GM19372 (cell line): ENCODE measurements at regions not wholly inside any gene's neighbourhood (a gene's known extent, or its start where the extent isn't known, plus 50 kb on each side); places are given as distances from the start of the nearest gene placed in this dataset.
"Not testable (repeated sequence)": the region's sequence is repeated elsewhere in the genome, so short reads cannot be mapped to it uniquely, and the experiment has no call there.

Source experiments
- ATAC-seq: cut with Tn5 transposase; IDR thresholded peaks from one replicate; pipeline ENCODE4 v1.9.1; 2021; ENCODE audit warnings: mild to moderate bottlenecking, low read depth, moderate library complexity; ENCODE audit not compliant: unreplicated experiment

DNA sequence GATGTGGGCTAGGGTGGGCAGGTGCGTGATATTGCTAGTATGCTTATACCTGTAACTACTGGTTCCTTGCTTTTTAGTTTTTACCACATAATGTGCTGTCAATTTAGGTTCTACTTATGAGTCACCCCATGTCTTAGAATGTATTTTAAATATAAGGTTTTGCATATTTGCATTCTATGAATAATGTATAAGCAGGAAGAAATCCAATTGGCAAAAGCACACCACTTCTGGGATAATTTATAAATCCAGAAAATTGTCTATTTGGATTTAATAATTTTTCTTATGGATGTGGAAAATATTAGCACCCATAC, 421.6 kb downstream of the PCDH7 start:
- no peak for ATAC-seq

DNA sequence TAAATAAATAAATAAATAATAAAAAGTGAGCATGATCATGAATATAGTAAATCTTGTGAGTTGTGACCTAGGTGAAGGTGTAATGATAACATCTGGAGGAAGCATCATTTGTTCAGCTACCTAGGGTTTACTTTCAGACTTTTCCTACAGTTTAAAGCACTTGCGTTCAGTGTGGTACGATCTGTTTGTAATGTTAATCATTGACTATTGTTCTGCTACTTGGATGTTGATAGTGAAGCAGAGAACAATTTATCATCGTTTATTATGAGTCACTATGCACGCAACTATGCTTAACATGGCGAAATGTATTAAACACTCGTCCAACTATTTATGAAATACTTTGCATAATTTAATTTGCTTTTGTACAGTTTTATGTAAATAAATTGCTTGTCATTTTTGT, 426.2 kb downstream of the PCDH7 start:
- no peak for ATAC-seq

DNA sequence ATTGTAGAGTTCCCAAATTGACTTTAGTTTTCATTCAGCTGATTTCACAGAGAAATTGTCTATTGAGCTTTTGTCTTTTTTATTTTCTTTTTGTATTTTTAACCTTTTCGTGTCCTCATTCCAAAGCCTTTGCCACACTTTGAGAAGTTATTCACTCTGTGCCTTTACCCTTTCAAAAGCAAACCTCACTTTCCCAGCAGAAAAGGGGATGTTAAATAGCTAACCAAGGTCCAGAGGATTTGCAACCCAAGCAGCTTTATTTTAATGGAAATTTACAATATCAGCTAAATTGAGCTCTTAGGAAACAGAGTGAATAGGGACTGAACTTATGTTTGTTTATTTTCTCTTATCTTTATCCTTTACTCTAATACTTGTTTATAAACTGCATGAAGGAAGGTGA, 428.8 kb downstream of the PCDH7 start:
- ATAC-seq, result no peak

DNA sequence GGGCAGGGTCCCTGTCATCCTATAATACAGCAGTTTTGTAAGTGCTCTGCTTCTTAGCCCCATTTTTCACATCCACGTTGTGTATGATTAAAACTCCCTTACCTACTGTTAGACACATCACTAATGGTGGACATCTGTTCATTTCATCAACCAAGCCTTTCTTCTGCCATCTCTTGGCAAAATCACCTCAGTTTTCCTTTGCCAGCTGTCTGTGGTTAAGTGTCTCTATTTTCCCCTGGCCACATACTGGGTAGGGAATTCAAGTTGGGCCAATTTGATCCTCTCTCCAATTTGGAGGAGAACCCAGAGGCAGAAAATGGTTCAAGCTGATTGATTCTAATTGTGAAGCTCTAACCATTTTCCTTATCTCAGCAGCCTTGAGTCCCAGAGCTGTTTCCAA, 436.1 kb downstream of the PCDH7 start:
- ATAC-seq, result no peak

DNA sequence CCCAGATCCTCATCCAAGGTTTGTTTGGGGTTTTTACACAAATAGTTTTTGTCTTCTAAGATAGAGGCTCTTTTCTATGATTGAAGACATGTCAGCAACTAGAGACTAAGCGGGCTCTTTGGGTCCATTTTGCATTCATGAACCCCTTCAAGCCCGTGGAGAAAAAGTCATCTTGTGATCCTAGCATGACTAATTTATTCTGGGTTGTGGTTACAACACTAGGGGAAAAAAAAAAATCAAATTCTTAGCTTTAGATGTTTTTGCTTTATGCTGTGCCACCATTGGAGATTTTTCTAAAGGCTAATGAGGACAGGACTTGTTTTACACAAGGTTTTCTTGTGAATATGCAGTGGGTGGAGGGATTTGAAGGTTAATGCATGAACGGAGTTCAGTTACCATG, 440.0 kb downstream of the PCDH7 start:
- no peak for ATAC-seq

DNA sequence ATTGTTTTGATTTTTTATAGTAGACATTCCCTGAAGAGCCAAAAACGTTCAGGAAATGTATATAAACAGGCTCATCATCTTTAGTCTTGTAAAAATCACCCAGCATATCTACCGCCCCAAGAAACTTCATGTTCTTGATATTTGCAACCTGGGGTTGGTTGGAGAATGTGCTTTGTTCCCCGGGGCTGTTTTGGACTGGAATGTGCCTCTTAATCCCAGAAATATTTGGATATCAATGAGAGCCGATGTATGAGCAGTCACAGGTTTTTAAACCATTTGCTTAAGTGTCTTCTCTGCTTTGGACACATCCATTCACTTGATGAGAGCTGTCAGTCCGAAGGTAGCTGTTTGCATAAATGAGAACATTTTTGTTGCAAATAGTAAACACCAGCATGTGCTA, 449.7 kb downstream of the PCDH7 start:
- no peak for ATAC-seq

DNA sequence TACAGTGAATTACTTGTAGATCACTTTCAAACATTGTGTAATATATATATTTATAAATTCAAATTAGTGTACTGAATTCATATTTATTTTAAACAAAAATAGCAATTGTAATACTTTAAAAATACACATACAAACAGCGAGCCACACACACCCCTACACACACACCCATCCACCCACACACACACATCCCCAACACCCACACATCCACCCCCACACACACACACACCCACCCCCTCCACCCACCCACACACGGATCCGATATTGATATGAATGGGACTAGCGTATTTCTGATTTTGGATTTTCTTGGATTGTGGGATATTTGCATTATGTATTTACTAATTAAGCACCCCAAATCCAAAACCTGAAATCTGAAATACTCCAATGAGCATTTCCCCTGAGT, 451.2 kb downstream of the PCDH7 start:
- no peak for ATAC-seq

DNA sequence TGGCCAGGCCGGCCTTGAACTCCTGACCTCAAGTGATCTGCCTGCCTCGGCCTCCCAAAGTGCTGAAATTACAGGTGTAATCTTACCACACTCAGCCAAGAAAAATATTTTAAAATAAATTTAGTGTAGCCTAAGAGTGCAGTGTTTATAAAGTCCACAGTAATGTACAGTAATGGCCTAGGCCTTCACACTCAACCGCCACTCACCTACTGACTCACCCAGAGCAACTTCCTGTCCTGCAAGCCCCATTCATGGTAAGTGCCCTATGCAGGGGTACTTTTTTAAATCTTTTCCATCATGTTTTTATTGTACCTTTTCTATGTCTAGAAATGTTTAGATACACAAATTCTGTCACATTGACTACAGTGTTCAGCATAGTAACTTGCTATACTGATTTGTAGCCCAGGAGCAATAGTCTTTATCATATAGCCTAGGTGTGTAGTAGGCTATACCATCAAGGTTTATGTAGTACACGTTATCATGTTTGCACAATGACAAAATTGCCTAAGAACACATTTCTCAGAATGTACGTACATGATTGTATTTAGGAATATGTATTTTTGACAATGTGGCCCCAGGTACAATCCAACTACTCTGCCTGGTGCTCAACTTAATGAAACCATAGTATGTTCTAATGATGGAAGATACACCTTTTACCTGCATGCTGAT, 455.2 kb downstream of the PCDH7 start:
- ATAC-seq, result no peak

DNA sequence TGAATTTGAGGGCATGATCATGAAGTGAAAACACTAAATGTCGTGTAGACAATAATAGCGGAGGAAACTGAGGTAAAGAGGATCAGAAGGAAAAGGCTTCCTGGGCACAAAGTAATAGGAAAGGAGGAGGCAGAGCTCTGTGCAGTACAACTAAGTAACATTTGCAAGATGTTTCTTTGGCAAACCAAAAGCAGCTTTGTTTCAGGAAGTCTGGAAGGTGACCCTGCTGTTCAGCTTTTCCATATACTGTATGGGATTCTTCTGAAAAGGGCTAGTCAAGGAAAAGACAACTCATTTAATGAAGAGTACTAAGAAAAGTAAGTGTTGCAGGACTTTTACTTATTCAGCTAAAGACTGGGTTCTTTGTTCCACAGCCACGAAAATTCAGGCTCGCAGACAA, 463.1 kb downstream of the PCDH7 start:
- no peak for ATAC-seq

DNA sequence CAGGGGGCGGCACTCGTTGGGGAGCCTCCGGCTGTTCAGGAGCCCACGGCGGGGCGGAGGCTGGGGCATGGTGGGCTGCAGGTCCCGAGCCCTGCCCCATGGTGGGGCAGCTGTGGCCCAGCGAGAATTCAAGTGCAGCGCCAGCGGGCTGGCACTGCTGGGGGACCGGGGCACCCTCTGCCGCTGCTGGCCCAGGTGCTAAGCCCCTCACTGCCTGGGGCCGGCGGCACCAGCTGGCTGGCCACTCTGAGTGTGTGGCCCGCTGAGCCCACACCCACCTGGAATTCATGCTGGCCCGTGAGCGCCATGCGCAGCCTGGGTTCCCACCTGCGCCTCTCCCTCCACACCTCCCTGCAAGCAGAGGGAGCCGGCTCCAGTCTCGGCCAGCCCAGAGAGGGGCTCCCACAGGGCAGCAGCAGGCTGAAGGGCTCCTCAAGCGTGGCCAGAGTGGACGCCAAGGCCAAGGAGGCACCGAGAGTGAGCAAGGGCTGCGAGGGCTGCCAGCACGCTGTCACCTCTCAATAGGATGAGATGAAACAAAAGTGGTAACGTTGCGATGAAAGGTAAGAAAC, 464.9 kb downstream of the PCDH7 start:
- ATAC-seq, result no peak

DNA sequence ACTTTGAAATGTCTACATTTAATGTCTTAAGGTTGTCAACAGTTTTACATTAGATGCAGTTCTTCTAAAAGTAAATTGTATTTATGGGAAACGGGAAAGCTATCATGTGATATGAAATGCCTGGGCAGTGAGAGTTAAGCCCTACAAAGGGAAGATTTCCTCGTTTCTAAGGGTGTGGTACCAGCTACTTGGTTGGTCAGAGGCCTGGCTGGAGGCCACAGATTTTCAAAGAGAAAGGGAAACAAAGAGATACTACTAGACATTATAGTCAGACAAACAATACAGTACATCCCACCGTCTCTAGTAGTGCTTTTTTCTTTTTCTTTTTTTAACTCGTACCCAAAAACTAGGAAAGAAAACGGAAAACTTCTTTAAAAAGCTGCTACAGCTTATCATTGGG, 467.8 kb downstream of the PCDH7 start:
- ATAC-seq, result no peak

DNA sequence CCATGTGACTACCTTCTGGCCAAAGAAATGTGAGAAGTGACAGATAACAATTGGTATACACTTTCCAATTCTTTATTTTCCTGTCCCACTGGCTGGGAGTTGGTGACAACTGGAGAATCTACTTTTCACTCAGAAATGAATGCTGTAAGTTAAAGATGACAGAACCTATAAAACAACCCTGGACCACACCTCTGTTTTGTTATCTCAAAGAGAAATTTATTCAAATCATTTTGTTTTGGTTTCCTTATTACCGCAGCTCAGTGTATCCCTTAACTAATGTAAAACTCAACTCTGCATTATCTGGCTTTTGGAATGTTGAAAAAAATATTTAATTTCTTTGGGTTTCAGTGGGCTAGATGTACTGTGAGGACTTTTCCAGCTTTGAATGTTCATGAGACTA, 469.8 kb downstream of the PCDH7 start:
- ATAC-seq, result no peak

DNA sequence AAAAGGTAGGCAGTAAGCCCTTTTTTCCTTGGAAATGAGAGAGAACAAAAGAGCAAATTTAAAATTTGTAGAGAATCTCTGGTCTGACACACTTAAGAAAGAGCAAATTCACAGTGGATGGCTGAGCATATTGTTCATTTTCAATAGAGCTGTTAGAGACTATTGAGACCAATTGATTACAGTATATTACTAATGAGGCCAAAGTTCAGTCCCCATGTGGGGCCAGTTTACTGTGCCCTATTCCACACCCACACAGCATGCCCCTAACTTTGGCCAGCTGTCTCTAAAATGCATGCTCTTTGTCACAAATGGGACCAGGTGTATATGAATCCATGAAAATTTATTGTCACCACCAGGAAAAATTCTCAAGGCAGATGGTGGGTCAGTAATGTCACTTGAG, 470.5 kb downstream of the PCDH7 start:
- no peak for ATAC-seq

DNA sequence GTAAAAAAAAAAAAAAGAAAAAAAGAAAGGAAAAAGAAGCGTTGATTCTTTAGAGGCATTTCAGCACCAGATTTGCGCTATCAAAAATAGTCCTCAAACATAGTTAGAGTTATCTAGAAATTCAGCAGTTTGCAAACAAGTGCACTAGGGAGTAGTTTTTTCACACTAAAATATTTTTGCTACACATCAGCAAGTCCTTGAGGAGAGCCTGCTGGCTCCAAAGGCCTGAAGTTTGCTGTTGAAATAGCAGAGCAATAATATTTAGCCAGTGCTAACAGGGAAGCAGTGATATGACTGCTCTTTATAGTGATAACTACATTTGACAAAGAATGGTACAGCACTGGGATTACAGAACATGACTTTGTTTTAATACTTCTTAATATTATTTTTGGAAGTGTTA, 472.2 kb downstream of the PCDH7 start:
- ATAC-seq, result no peak

DNA sequence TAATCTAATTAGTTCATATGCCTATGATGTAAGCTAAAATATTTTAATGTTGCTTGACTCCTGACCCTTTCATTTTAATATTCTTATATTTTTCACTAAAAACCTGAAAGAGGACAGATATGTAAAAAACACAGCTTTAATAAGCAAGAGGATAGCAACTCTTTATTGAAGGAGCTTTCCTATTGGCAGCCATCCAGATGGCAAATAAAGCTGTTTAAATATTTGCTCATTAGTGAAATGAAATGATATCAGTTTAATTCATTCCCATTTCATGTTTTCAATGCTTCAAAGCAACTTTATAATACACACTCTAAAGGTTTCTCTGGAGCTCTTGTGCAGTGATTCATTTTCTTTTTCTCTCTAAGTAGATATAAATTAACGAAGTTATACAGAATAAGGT, 473.4 kb downstream of the PCDH7 start:
- no peak for ATAC-seq

DNA sequence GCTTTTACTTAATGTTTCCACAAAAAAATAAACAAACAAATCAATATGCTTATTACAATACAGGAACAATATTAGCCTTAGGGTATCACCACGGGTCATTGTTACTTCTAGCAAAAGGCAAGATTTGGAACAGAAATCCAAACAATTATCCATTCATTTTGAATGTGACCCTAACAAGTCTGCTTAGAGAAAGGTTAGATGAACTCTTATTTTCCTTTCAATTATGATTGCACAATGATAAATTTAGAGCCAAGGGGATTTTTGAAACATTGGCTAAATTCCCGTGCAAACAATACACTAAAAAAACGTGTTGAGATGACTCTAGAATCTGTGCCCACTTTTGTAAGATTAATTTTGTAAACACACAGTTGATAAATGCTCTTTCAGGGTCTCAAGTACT, 474.7 kb downstream of the PCDH7 start:
- ATAC-seq, result no peak

DNA sequence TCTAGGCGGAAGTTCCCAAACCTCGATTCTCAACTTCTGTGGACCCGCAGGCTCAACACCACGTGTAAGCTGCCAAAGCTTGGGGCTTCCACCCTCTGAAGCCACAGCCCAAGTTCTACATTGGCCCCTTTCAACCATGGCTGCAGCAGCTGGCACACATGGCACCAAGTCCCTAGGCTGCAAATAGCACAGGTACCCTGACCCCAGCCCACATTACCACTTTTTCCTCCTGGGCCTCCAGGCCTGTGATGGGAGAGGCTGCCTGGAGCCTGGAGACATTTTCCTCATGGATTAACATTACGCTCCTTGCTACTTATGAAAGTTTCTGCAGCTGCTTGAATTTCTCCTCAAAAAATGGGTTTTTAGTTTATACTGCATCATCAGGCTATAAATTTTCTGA, 479.5 kb downstream of the PCDH7 start:
- ATAC-seq, result no peak

DNA sequence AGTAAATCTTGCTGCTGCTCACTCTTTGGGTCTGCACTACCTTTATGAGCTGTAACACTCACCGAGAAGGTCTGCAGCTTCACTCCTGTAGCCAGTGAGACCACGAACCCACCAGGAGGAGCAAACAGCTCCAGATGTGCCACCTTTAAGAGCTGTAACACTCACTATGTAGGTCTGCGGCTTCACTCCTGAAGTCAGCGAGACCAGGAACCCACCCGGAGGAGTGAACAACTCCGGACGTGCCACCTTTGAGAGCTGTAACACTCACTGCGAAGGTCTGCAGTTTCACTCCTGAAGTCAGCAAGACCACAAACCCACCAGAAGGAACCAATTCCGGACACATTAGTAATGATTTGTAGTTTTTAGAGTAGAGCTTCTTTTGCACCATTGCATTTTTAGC, 481.9 kb downstream of the PCDH7 start:
- ATAC-seq, result not testable (repeated sequence)

DNA sequence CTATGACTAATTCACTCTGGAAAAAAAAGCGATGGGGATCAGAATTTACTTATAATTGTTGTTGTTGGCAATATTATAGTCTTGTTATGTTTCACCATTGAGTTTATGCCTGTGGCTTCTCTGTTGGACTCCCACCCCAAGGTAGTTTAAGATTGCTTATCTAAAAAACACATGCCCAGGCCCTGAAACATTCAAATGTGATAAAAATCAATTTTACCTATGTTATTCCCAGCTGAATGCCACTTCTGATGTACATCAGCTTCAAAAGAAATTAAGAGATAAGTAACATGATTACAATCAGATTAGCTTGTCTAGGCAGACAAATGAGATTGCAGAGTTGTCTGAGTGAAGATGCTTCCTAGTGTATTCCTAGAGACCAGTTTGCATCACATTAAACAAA, 484.7 kb downstream of the PCDH7 start:
- ATAC-seq, result no peak

DNA sequence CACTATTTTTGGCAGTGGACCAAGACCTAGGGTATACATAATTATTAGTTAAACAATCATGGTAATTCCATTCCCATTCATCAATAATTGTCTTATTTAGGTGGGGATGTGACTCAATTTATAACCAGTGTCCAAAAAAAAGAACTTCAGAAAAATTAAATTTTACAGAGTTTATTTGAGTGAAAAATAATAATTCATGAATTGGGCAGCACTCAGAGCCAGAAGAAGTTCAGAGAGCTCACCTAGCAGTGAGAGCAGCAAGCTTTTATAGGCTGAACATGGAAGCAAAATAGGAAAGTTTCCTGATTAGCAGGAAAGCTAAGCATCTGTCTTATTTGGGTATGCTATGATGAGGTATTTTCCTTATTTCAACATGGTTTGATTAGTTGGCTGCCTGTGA, 500.8 kb downstream of the PCDH7 start:
- no peak for ATAC-seq

DNA sequence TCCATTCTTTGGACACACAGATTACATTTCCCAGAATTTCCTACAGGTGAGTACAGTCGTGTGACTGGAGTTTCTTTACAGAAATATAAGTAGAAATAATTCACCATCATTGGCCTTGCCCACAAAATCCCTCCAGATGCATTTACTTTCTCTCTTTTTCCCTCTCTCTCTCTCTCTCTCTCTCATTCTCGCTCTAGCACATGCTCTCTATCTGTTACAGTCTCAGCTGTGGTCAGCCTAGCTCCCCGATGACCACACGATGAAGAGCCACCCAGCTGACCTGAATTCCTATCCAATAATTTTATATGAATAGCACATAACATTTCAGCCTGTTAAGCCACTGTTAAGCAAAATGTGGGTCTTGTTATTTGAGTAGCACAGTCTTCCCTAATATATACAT, 507.9 kb downstream of the PCDH7 start:
- ATAC-seq, result no peak

DNA sequence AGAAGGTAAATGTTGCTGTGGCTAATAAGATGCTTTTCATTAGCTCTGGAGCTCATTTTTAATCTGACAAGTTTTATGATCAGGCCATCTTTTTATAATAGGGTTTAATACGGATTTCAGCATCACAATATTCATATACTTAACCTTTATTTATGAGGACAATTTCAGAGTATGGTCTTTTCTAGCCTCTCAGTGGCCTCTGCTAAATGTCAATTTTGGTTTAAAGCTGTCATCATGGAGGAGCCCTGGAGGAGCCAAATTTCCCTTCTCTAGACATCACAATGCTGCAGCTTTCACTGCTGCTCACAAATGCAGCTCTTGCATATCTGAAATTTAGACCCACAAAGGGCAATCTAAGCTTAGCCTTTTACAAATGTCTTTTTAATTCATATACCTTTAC, 510.4 kb downstream of the PCDH7 start:
- ATAC-seq, result no peak

DNA sequence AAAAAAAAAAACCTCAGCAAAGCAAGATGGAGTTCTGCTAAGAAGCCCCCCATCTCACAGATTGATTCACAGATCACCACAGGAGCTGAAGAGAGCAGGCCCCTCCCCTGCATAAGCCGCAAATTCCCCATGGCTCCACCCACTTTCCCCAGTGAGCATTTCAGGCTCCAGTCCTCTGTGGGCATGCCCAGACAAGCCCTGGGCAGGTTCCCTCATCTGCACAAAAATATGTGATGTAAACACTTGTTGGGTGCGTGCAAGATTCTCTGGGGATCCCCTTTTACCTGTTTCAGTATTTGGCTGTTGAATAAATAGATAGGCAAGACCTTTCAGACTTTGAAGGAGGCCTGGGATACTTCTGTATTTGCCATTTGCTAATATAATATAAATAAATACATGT, 514.3 kb downstream of the PCDH7 start:
- no peak for ATAC-seq
